ENCODE measurements at regions not wholly inside any gene's neighbourhood (a gene's known extent, or its start where the extent isn't known, plus 50 kb on each side); places are given as distances from the start of the nearest gene placed in this dataset.

DNA sequence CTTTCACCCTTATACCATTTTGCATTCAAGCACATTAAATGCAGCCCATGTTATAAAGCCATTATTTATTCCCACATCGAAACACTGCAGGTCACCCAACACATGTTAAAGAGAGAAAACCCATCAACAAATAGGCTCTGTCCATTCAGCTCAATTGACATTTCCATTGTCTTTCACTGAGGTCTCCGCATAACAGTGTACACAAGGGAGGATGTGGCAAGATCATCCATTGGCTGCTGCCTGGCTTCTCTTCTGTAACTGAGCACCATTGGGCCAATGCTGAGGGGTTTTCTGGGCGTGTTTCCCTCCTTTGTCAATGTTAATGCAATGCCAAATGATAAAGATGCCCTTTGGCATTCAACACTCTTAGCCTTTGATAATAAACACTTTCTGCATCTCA, 278.1 kb upstream of the SP4 start:
- H2AFZ ChIP-seq (replicated peaks; ENCODE audit: low read length, poor library complexity), result no peak overlapping the region
- no peak overlapping the region for H4K8ac ChIP-seq (ENCODE audit: low read depth in 2 of 2, low read length in 2 of 2)
- no peak overlapping the region for H3K18ac ChIP-seq (ENCODE audit: low read depth, low read length)
- H4K5ac ChIP-seq (ENCODE audit: low read depth, low read length), result no peak overlapping the region
- no peak overlapping the region for H2BK5ac ChIP-seq (ENCODE audit: low read depth, low read length, poor library complexity, severe bottlenecking)
- no peaks in the 10 kb centered on the region for H3K9me1 ChIP-seq (ENCODE audit: insufficient read depth, low read length)
- no peak overlapping the region for H3K14ac ChIP-seq (replicated peaks; ENCODE audit: low read depth, low read length)
- H3K79me1 ChIP-seq (ENCODE audit: low read depth in 1 of 2, low read length in 2 of 2), result no peaks in the 10 kb centered on the region
- no peak overlapping the region for H3K23ac ChIP-seq (ENCODE audit: low read depth, low read length)
- H4K91ac ChIP-seq (ENCODE audit: insufficient read depth, low read depth, low read length), result no peak overlapping the region
- no peaks in the 10 kb centered on the region for H3K36me3 ChIP-seq (ENCODE audit: control insufficient read depth, insufficient read depth, low read length)
- no peak overlapping the region for H2BK20ac ChIP-seq (ENCODE audit: low read depth, low read length)
- no peak overlapping the region for H3K4ac ChIP-seq (ENCODE audit: low read depth, low read length)
- dilution Hi-C loops (cut with HindIII; ENCODE audit: low sequenced_read_pairs, unreplicated experiment) (no loop called here), in situ Hi-C loops (cut with MboI; ENCODE audit: low sequenced_read_pairs) (no loop called here), intact Hi-C loops (cut with micrococcal nuclease) (no loop called here)
- peaks cover 23% of the 10 kb centered on the region for H3K9me3 ChIP-seq (ENCODE audit: control insufficient read depth, insufficient read depth, low read length)
- no peaks in the 10 kb centered on the region for H3K4me1 ChIP-seq (ENCODE audit: control insufficient read depth, insufficient read depth, low read length)
- no peak overlapping the region for H3K4me3 ChIP-seq (ENCODE audit: insufficient read depth, low read depth, low read length)
- ChIA-PET CTCF (no interaction called here), POLR2A (ENCODE audit: unreplicated experiment) (no interaction called here)
- H4K20me1 ChIP-seq (ENCODE audit: insufficient read depth, low read length), result no peaks in the 10 kb centered on the region
- TF ChIP-seq MAFK (IDR thresholded peaks at IDR 0.05; ENCODE audit: low read depth, low read length), result no peak
- TF ChIP-seq CHD1 (IDR thresholded peaks at IDR 0.05; ENCODE audit: low read depth, low read length), result no peak
- TF ChIP-seq CTCF (conservative IDR thresholded peaks at IDR 0.05; ENCODE audit: low read depth, low read length), result no peak
- TF ChIP-seq, protein P1, sequence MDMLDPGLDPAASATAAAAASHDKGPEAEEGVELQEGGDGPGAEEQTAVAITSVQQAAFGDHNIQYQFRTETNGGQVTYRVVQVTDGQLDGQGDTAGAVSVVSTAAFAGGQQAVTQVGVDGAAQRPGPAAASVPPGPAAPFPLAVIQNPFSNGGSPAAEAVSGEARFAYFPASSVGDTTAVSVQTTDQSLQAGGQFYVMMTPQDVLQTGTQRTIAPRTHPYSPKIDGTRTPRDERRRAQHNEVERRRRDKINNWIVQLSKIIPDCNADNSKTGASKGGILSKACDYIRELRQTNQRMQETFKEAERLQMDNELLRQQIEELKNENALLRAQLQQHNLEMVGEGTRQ (IDR thresholded peaks at IDR 0.05; ENCODE audit: low read depth, low read length), result no peak
- TF ChIP-seq POLR2A (IDR thresholded peaks at IDR 0.05; ENCODE audit: low read depth, low read length), result no peak
- TF ChIP-seq SMC3 (IDR thresholded peaks at IDR 0.05; ENCODE audit: low read depth, low read length), result no peak
- no peak for TF ChIP-seq RAD21 (IDR thresholded peaks at IDR 0.05; ENCODE audit: low read length)
- no peak for DNase-seq
- no peak overlapping the region for H2AK5ac ChIP-seq (ENCODE audit: low read depth, low read length)
- no peak overlapping the region for H2BK120ac ChIP-seq (ENCODE audit: low read depth, low read length)
- no TSS peak for BruUV-seq (replicated peaks)
- H2BK15ac ChIP-seq (ENCODE audit: low read depth, low read length), result no peak overlapping the region
- 0% methylated on average over 1 of the region's 3 CpGs; no CpG with 5 or more reads in 1 of the 2 experiments for WGBS, 2 experiments (ENCODE audit: extremely low coverage in 2 of 2, insufficient read length in 1 of 2)
- no peaks in the 10 kb centered on the region for H3K27me3 ChIP-seq (ENCODE audit: control insufficient read depth, insufficient read depth, low read length)
- no peak overlapping the region for H3K9ac ChIP-seq (ENCODE audit: low read depth, low read length)
- no peak overlapping the region for H3K4me2 ChIP-seq (ENCODE audit: low read depth, low read length)
- H3K56ac ChIP-seq (ENCODE audit: extremely low read depth, insufficient read depth, low read length), result no peak overlapping the region
- H2AK9ac ChIP-seq (replicated peaks; ENCODE audit: low read depth, low read length, poor library complexity), result no peak overlapping the region
- no peak for ATAC-seq (ENCODE audit: low read depth)
- no peak overlapping the region for H3K27ac ChIP-seq (ENCODE audit: insufficient read depth, low read length)
